ENCODE measurements at regions not wholly inside any gene's neighbourhood (a gene's known extent, or its start where the extent isn't known, plus 50 kb on each side); places are given as distances from the start of the nearest gene placed in this dataset.

GRCh38 chr5:142484821-142485387 lies 160.1 kb upstream of the SPRY4 start:
- peaks cover 14% of the 10 kb centered on the region for H3K36me3 Mint-ChIP-seq (ENCODE audit: low read depth, unreplicated experiment)
- H3K4me3 Mint-ChIP-seq (ENCODE audit: unreplicated experiment): no peak overlapping the region
- peaks cover 7% of the 10 kb centered on the region for H3K27me3 Mint-ChIP-seq (ENCODE audit: unreplicated experiment)
- TF ChIP-seq CTCF (IDR thresholded peaks at IDR 0.05; ENCODE audit: unreplicated experiment): no peak
- peaks cover 31% of the 10 kb centered on the region for H3K4me1 Mint-ChIP-seq (ENCODE audit: unreplicated experiment)
- DNase-seq (ENCODE audit: low spot score): no peak
- no peak overlapping the region for H3K27ac Mint-ChIP-seq (ENCODE audit: unreplicated experiment)
- H3K9me3 Mint-ChIP-seq (ENCODE audit: unreplicated experiment): peaks cover 7% of the 10 kb centered on the region

DNA sequence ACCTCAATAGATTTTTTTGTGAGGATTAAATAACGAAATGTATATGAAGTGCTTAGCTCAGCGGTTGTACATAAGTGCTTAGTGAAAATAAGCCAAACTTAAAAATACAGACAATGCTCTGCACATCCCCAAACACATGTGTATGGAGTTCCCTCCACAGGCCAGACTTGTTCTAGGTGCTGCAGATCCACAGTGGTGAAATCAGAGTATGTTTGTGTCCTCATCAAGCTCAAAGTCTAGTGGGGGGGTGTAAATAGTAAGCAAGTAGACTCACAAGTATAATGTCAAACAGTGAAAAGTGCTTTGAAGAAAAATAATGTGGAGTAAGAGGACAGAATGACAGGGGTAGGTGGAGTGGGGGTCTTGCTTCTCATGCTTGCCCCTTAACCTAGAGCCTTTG lies 157.4 kb upstream of the SPRY4 start:
- DNase-seq (ENCODE audit: low spot score): no peak
- TF ChIP-seq CTCF (IDR thresholded peaks at IDR 0.05; ENCODE audit: unreplicated experiment): no peak
- Mint-ChIP-seq H3K9me3 (ENCODE audit: unreplicated experiment) (peaks cover 7% of the 10 kb centered on the region), H3K36me3 (ENCODE audit: low read depth, unreplicated experiment) (peaks cover 28% of the 10 kb centered on the region), H3K27ac (ENCODE audit: unreplicated experiment) (no peak overlapping the region), H3K27me3 (ENCODE audit: unreplicated experiment) (peaks cover 9% of the 10 kb centered on the region), H3K4me1 (ENCODE audit: unreplicated experiment) (peaks cover 23% of the 10 kb centered on the region), H3K4me3 (ENCODE audit: unreplicated experiment) (no peak overlapping the region)

GRCh38 chr5:142481410-142481809 lies 156.6 kb upstream of the SPRY4 start:
- H3K4me3 Mint-ChIP-seq (ENCODE audit: unreplicated experiment): no peak overlapping the region
- TF ChIP-seq CTCF (IDR thresholded peaks at IDR 0.05; ENCODE audit: unreplicated experiment): no peak
- peaks cover 9% of the 10 kb centered on the region for H3K27me3 Mint-ChIP-seq (ENCODE audit: unreplicated experiment)
- peaks cover 25% of the 10 kb centered on the region for H3K36me3 Mint-ChIP-seq (ENCODE audit: low read depth, unreplicated experiment)
- H3K9me3 Mint-ChIP-seq (ENCODE audit: unreplicated experiment): peaks cover 7% of the 10 kb centered on the region
- H3K27ac Mint-ChIP-seq (ENCODE audit: unreplicated experiment): no peak overlapping the region
- no peak for DNase-seq (ENCODE audit: low spot score)
- H3K4me1 Mint-ChIP-seq (ENCODE audit: unreplicated experiment): peaks cover 20% of the 10 kb centered on the region

DNA sequence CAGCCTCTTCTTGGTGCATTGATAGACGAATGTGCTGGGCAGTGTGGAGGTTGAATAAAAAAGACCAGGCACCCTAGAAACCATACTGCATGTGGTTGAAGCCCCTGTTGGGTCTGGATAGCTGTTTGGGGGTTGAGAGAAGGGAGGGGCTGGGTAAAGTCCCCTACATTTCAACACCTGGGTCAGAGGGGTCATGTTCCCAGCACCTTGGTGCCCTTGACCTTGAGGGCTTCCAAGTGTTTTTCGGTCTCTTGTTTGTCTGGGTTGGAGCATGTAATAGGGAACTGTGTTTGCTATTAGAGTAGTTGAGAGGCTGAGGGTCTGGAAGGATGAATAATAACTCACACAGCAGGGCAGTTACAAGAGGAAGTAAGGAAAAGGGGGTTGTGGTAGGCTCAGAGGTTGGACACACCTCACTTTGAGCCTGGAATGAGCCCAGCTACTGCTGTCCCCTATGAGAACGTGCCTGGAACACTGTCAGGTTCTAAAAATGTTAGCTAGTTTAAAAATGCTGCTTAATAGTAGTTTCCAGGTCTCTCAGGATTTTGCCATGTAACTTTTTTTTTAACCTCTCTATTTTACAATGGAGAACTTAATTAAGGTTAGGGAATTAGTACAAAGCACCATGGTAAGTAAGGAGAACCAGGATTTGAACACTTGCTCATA lies 155.2 kb upstream of the SPRY4 start:
- TF ChIP-seq CTCF (IDR thresholded peaks at IDR 0.05; ENCODE audit: unreplicated experiment): no peak
- Mint-ChIP-seq H3K27ac (ENCODE audit: unreplicated experiment) (no peak overlapping the region), H3K4me3 (ENCODE audit: unreplicated experiment) (no peak overlapping the region), H3K9me3 (ENCODE audit: unreplicated experiment) (no peaks in the 10 kb centered on the region), H3K4me1 (ENCODE audit: unreplicated experiment) (peaks cover 11% of the 10 kb centered on the region), H3K36me3 (ENCODE audit: low read depth, unreplicated experiment) (peaks cover 17% of the 10 kb centered on the region), H3K27me3 (ENCODE audit: unreplicated experiment) (peaks cover 6% of the 10 kb centered on the region)
- no peak for DNase-seq (ENCODE audit: low spot score)

DNA sequence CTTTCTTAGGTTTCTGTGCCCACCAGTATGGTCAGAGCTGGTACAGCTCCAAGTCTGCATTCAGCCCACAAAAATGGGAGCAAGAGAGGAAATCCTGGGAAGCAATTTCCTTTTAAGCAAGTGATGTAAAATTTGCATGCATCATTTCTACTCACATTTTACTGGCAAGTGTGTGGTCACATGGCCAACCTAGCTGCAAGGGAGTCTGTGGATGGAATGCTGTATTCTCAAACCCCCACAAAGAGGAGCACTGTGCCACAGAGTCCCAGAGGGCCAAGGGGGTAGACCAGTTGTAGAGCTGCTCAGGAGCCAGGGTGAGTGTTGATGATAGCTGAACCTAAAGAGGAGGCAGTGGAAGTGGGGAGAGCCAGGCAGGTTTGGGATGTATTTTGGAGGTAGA lies 154.3 kb upstream of the SPRY4 start:
- Mint-ChIP-seq H3K27me3 (ENCODE audit: unreplicated experiment) (peaks cover 6% of the 10 kb centered on the region), H3K27ac (ENCODE audit: unreplicated experiment) (no peak overlapping the region), H3K36me3 (ENCODE audit: low read depth, unreplicated experiment) (peaks cover 17% of the 10 kb centered on the region), H3K4me1 (ENCODE audit: unreplicated experiment) (peaks cover 9% of the 10 kb centered on the region), H3K9me3 (ENCODE audit: unreplicated experiment) (no peaks in the 10 kb centered on the region), H3K4me3 (ENCODE audit: unreplicated experiment) (peak overlapping the region; percentile 56)
- no peak for TF ChIP-seq CTCF (IDR thresholded peaks at IDR 0.05; ENCODE audit: unreplicated experiment)
- no peak for DNase-seq (ENCODE audit: low spot score)

Data from endothelial cell (in vitro differentiated cells).